ENCODE measurements at regions not wholly inside any gene's neighbourhood (a gene's known extent, or its start where the extent isn't known, plus 50 kb on each side); places are given as distances from the start of the nearest gene placed in this dataset.

- TF ChIP-seq JUN (IDR thresholded peaks at IDR 0.05; ENCODE audit: borderline replicate concordance, insufficient read depth, insufficient read length, low read depth) = no peak
- no peak for TF ChIP-seq POLR2A (IDR thresholded peaks at IDR 0.05; ENCODE audit: low read depth, low read length)
- TF ChIP-seq MAX (IDR thresholded peaks at IDR 0.05; ENCODE audit: insufficient read depth, insufficient read length) = no peak
- TF ChIP-seq MYC (IDR thresholded peaks at IDR 0.05; ENCODE audit: low read depth, low read length) = no peak
- no peak for TF ChIP-seq CTCF (IDR thresholded peaks at IDR 0.05; ENCODE audit: extremely low read depth in 1 of 2, insufficient read depth in 1 of 2, low read depth in 1 of 2, low read length in 2 of 2)
- TF ChIP-seq FOS (IDR thresholded peaks at IDR 0.05; ENCODE audit: borderline replicate concordance, insufficient read depth, low read length) = no peak
- no peak for TF ChIP-seq POLR2AphosphoS5 (IDR thresholded peaks at IDR 0.05; ENCODE audit: insufficient read depth, low read depth, low read length)
- TF ChIP-seq EZH2 (IDR thresholded peaks at IDR 0.05; ENCODE audit: borderline replicate concordance, low read depth, low read length, severe bottlenecking) = no peak
- no peak for TF ChIP-seq GATA2 (IDR thresholded peaks at IDR 0.05; ENCODE audit: insufficient read depth, insufficient read length, low read depth, low read length)
- H3K27me3 ChIP-seq (ENCODE audit: control insufficient read depth in 2 of 2, insufficient read depth in 2 of 2, low read length in 2 of 2) = no peaks in the 10 kb centered on the region
- ChIA-PET POLR2A (no interaction called here), CTCF (no interaction called here)
- H3K4me3 ChIP-seq (replicated peaks in 1 of 3; ENCODE audit: insufficient read depth in 1 of 3, low read depth in 1 of 3, low read length in 3 of 3) = no peak overlapping the region
- no peaks in the 10 kb centered on the region for H3K4me1 ChIP-seq (ENCODE audit: control insufficient read depth, extremely low read depth, insufficient read depth, low read length)
- FAIRE-seq (no peak), DNase-seq (ENCODE audit: low read depth, low spot score) (no peak)
- BruUV-seq (replicated peaks) = no TSS peak
- H3K9me3 ChIP-seq (replicated peaks; ENCODE audit: control insufficient read depth, insufficient read depth, low read length) = no peaks in the 10 kb centered on the region
- H3K36me3 ChIP-seq (ENCODE audit: control insufficient read depth in 2 of 2, extremely low read depth in 1 of 2, insufficient read depth in 2 of 2, low read length in 2 of 2) = no peaks in the 10 kb centered on the region
- H3K79me2 ChIP-seq (ENCODE audit: control insufficient read depth, insufficient read depth, low read length) = no peaks in the 10 kb centered on the region
- dilution Hi-C loops (cut with MboI; ENCODE audit: extremely low pct_ligation_motif_present, low sequenced_read_pairs) (no loop called here), intact Hi-C loops (cut with micrococcal nuclease) (no loop called here)
- H4K20me1 ChIP-seq (replicated peaks; ENCODE audit: control insufficient read depth, extremely low read depth, insufficient read depth, low read length) = no peaks in the 10 kb centered on the region
- no peak overlapping the region for H3K4me2 ChIP-seq (ENCODE audit: insufficient read depth, low read length)
- H3K9me1 ChIP-seq (replicated peaks; ENCODE audit: control insufficient read depth, extremely low read depth, insufficient read depth, low read length) = no peaks in the 10 kb centered on the region
- H2AFZ ChIP-seq (ENCODE audit: low read depth, low read length) = no peak overlapping the region
- H3K9ac ChIP-seq (replicated peaks; ENCODE audit: extremely low read depth, insufficient read depth, low read length) = no peak overlapping the region
- no peak overlapping the region for H3K27ac ChIP-seq (ENCODE audit: insufficient read depth, low read depth, low read length)
These were observed 78.7 kb downstream of the DLL1 start for GRCh38 chr6:170212051-170212756.
